ENCODE measurements at regions not wholly inside any gene's neighbourhood (a gene's known extent, or its start where the extent isn't known, plus 50 kb on each side); places are given as distances from the start of the nearest gene placed in this dataset.

DNA sequence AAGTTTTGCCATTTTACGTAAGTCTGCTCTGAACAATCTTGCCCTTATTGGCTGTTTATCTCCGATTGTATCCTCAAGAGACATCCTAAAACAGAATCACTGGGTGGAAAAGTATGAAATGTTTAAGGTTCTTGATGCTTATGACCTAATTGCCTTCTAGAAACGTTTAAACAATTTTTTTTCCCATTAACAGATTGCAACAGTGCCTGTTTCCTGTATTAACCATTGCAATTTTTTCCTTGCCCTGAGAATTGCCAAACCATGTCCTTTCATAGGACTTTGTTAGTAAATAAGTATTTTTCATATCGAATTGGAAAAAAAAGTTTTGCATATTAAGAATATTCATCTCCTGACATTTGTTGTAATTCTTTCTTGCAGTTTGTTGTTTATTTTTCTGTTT is 639.8 kb downstream of the INHBA start:
- H4K20me1 ChIP-seq (ENCODE audit: insufficient read depth, poor library complexity, severe bottlenecking): no peaks in the 10 kb centered on the region
- H3K27me3 ChIP-seq: no peaks in the 10 kb centered on the region
- WGBS (ENCODE audit: low lambda C conversion rate, missing lambda C conversion rate): 80% methylated on average over 4 of the region's 4 CpGs
- H3K4me1 ChIP-seq (ENCODE audit: insufficient read depth): no peaks in the 10 kb centered on the region
- H3K4me3 ChIP-seq: no peak overlapping the region
- H3K27ac ChIP-seq: no peak overlapping the region
- no peaks in the 10 kb centered on the region for H3K36me3 ChIP-seq (replicated peaks; ENCODE audit: insufficient read depth, low read depth)
- H3K4me2 ChIP-seq: no peak overlapping the region
- no peaks in the 10 kb centered on the region for H3K79me2 ChIP-seq
- no peaks in the 10 kb centered on the region for H3K9me3 ChIP-seq (ENCODE audit: low read depth)
- TF ChIP-seq EZH2 (IDR thresholded peaks at IDR 0.05; ENCODE audit: borderline replicate concordance): no peak
- TF ChIP-seq CTCF (IDR thresholded peaks at IDR 0.05; ENCODE audit: poor library complexity): no peak
- no peak for TF ChIP-seq EZH2phosphoT487 (IDR thresholded peaks at IDR 0.05; ENCODE audit: low read depth, severe bottlenecking, unreplicated experiment)
- DNase-seq (ENCODE audit: low spot score): no peak
- no peak overlapping the region for H2AFZ ChIP-seq
- H3K9me2 ChIP-seq (replicated peaks; ENCODE audit: insufficient read depth): no peaks in the 10 kb centered on the region

- TF ChIP-seq EZH2 (IDR thresholded peaks at IDR 0.05; ENCODE audit: borderline replicate concordance) (no peak), EZH2phosphoT487 (IDR thresholded peaks at IDR 0.05; ENCODE audit: low read depth, severe bottlenecking, unreplicated experiment) (no peak), CTCF (IDR thresholded peaks at IDR 0.05; ENCODE audit: poor library complexity) (no peak)
- Histone ChIP-seq H2AFZ (no peak overlapping the region), H3K79me2 (no peaks in the 10 kb centered on the region), H3K27ac (no peak overlapping the region), H3K4me2 (no peak overlapping the region), H3K9me3 (ENCODE audit: low read depth) (no peaks in the 10 kb centered on the region), H3K9me2 (replicated peaks; ENCODE audit: insufficient read depth) (no peaks in the 10 kb centered on the region), H4K20me1 (ENCODE audit: insufficient read depth, poor library complexity, severe bottlenecking) (no peaks in the 10 kb centered on the region), H3K36me3 (replicated peaks; ENCODE audit: insufficient read depth, low read depth) (no peaks in the 10 kb centered on the region), H3K4me1 (ENCODE audit: insufficient read depth) (no peaks in the 10 kb centered on the region), H3K27me3 (no peaks in the 10 kb centered on the region), H3K4me3 (no peak overlapping the region)
- 94% methylated on average over 6 of the region's 6 CpGs for WGBS (ENCODE audit: low lambda C conversion rate, missing lambda C conversion rate)
- DNase-seq (ENCODE audit: low spot score): no peak
Measured at GRCh38 chr7:41060796-41061195, 642.1 kb downstream of the INHBA start.

DNA sequence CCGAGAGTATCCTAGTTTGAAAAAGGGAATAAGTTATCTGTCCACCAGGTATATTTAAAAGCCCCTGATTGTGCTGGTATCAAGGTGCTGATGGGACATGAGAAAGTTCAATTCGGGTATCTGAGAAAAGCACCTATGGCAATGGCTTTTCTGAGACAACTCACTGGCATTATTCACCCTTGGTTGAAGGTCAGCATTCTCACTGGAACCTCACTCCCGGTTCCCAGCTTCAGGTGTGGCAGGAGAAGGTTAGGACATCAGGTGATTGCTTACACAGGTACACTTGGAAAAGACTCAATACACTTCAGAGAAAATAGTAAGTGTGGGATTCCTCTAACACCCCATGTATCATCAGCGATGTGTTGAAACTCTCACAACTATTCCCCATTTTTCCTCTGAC is 643.1 kb downstream of the INHBA start:
- 61% methylated on average over 4 of the region's 4 CpGs for WGBS (ENCODE audit: low lambda C conversion rate, missing lambda C conversion rate)
- Histone ChIP-seq H3K4me2 (no peak overlapping the region), H3K79me2 (no peaks in the 10 kb centered on the region), H3K4me3 (no peak overlapping the region), H4K20me1 (ENCODE audit: insufficient read depth, poor library complexity, severe bottlenecking) (no peaks in the 10 kb centered on the region), H3K9me3 (ENCODE audit: low read depth) (no peaks in the 10 kb centered on the region), H3K27ac (peak overlapping the region; percentile 78), H3K9me2 (replicated peaks; ENCODE audit: insufficient read depth) (no peaks in the 10 kb centered on the region), H3K36me3 (replicated peaks; ENCODE audit: insufficient read depth, low read depth) (no peaks in the 10 kb centered on the region), H3K4me1 (ENCODE audit: insufficient read depth) (no peaks in the 10 kb centered on the region), H3K27me3 (no peaks in the 10 kb centered on the region), H2AFZ (no peak overlapping the region)
- no peak for DNase-seq (ENCODE audit: low spot score)
- TF ChIP-seq EZH2phosphoT487 (IDR thresholded peaks at IDR 0.05; ENCODE audit: low read depth, severe bottlenecking, unreplicated experiment) (no peak), EZH2 (IDR thresholded peaks at IDR 0.05; ENCODE audit: borderline replicate concordance) (no peak), CTCF (IDR thresholded peaks at IDR 0.05; ENCODE audit: poor library complexity) (no peak)
